ENCODE measurements at regions not wholly inside any gene's neighbourhood (a gene's known extent, or its start where the extent isn't known, plus 50 kb on each side); places are given as distances from the start of the nearest gene placed in this dataset.

DNA sequence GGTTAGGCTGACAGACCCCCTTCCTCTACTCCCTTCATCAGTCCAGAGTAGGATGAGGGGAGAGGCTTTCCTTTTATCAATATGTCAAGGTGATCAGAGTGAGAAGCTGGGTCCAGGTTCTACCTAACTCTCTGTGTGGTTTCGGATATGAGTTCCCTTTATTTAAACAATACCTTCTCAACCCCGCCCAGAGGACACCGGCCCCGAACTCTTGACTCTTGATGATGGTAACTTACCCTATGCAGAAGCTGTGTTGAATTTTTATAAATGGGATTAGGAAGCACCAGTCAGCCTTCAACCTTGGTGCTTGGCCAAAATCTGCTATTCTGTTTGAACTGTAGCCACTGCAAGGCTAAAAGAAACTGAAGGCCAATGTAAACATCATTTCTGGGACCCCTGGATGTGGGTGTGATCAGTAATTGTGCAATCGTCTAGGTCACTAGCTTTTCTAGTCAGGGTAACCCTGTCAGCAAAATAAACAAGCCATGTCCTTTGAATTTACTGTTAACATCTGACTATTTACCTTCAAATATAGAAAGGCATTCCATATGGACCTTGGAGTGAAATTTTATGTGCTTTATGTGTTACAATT lies 398.3 kb downstream of the SEC16B start:
- TF ChIP-seq, protein P1, sequence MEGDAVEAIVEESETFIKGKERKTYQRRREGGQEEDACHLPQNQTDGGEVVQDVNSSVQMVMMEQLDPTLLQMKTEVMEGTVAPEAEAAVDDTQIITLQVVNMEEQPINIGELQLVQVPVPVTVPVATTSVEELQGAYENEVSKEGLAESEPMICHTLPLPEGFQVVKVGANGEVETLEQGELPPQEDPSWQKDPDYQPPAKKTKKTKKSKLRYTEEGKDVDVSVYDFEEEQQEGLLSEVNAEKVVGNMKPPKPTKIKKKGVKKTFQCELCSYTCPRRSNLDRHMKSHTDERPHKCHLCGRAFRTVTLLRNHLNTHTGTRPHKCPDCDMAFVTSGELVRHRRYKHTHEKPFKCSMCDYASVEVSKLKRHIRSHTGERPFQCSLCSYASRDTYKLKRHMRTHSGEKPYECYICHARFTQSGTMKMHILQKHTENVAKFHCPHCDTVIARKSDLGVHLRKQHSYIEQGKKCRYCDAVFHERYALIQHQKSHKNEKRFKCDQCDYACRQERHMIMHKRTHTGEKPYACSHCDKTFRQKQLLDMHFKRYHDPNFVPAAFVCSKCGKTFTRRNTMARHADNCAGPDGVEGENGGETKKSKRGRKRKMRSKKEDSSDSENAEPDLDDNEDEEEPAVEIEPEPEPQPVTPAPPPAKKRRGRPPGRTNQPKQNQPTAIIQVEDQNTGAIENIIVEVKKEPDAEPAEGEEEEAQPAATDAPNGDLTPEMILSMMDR (IDR thresholded peaks at IDR 0.05): no peak
- no peak for TF ChIP-seq EZH2 (IDR thresholded peaks at IDR 0.05; ENCODE audit: borderline replicate concordance, insufficient read depth, low read depth, low read length, poor library complexity, severe bottlenecking)

Measured in B cell (primary cell).